Right lung (tissue), 2 donors: ENCODE measurements at regions not wholly inside any gene's neighbourhood (a gene's known extent, or its start where the extent isn't known, plus 50 kb on each side); places are given as distances from the start of the nearest gene placed in this dataset.

Source experiments
- DNase-seq, 2 donors: peaks; one replicate each; pipeline ENCODE4 v3.0.0-alpha.2; 2013

GRCh38 chr13:53691417-53691816 lies 662.8 kb downstream of the OLFM4 start:
- DNase-seq: no peak

- DNase-seq: no peak
These were observed 666.4 kb downstream of the OLFM4 start for GRCh38 chr13:53694814-53695532.

DNA sequence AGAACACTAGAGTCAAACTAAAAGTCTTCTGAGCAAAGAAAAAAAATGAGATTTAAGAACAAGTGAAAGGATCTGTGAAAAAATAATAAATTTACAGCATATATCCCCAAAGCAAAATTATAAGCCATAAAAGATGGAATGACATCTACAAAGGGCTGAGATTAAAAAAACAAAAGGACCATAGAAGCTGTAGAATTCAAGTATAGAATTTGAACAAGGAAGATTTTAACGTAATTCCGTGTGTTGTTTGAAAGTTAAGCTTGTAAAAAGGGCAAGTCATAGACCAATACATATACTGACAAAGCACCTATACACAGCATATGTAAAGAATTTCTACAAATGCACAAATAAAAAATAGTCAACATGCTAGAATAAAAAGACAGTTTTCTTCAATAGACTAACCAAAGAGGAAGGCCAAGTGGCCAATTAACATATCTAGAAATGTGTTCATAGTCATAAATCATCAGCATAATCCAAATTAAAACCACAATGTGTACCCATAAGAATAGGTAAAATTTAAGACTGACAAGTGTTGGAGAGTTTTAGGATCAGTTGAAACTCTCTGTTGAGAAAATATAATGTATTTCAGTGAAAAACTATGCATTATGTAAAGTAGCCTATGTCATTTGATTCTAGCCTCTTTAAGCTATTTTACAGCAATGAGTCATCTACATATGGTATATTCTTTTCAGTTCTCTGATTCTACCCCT lies 674.9 kb downstream of the OLFM4 start:
- no peak for DNase-seq

- no peak for DNase-seq
These were observed 690.7 kb downstream of the OLFM4 start for GRCh38 chr13:53719281-53719680.

- DNase-seq: no peak
These were observed 704.1 kb downstream of the OLFM4 start for GRCh38 chr13:53732664-53733063.

DNA sequence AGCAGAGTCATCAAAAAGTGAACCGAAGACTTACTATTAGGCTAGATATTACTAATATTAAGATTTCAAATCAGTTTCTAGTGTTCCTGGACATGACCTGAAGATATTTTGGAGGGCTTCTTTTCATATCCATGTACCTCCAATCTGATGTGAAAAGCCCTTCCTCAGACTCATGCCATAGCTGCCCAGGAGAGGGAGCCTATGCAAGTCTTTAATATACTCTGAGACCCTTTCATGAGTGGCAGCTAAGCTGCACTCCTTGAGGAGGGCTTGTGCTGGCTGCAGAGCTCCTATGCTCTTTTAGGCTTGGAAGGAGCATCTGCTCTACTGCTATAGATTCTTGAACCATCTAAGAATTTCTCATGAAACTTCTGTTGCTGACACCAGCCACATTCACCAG lies 715.3 kb downstream of the OLFM4 start:
- DNase-seq: no peak

DNA sequence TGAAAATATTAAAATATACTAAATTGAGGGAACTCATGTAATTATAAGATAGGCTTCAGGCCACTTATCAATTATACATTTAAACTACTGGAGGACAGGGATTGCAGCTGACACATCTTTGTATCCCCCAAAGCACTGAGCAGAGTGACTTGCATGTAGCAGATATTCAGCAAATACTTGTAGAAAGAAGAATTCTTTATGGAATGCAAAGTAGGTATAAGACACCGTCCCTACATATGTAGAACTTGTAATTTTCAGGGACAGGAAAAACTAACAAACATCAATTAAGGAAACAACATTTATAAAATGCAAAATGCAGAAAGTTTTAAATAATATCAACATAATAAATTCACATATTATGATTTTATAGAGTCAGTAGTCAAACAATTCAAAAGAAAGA lies 719.2 kb downstream of the OLFM4 start:
- no peak for DNase-seq

DNA sequence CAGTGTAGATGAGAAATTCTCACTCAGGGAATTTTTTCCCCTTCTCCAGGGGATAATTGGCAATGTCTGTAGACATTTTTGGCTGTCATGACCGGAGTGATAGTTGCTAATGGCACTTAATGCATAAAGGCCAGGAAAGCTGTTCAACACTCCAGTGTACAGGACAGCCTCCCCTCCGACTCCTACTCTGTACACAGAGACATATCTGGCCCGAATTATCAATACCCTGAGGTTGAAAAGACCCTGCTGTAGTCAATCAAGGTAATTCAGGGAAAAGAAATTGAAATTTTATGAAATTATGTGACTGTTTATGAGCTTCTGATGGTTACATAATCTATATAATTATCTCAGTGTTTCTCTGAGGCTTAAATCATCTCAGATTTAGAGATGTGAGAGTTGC lies 720.7 kb downstream of the OLFM4 start:
- no peak for DNase-seq

DNA sequence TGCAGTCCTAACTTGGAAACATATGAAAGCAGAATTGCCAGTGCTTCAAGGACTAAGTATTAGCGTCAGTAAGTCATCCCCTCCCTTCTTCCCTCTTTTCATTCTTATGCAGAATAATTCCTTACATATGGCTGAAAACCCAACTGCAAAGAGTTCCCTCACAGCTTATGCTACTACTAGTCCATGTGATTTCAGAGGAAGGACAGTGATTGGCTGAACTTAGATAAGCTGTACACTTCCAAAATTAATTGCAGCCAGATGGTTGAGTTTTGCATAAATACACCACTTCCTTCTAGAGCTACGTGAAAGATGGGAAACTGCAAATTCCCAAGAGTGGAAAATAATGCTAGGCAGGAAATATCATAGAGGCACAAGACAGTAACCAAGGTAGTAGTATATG lies 730.4 kb downstream of the OLFM4 start:
- DNase-seq: no peak

DNA sequence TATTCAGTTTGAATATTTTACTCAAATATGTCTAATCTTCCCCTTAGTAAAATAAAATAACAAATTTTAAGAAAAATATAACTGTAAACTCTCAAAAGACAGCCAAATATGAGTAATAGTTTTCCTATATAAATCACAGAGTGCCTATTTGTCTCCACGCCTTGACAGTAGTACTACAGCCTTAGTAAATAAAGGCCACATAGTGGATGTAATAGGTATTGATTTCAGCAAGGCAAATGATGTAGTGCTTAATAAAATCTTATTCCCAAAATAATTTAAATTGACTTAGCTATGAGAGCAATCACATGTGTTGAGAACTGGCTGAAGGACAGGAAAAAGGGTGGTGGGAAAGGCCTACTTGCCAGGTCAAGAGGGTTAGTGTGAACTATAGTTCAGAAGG lies 747.2 kb downstream of the OLFM4 start:
- no peak for DNase-seq

GRCh38 chr13:53778937-53779336 lies 750.3 kb downstream of the OLFM4 start:
- no peak for DNase-seq

DNA sequence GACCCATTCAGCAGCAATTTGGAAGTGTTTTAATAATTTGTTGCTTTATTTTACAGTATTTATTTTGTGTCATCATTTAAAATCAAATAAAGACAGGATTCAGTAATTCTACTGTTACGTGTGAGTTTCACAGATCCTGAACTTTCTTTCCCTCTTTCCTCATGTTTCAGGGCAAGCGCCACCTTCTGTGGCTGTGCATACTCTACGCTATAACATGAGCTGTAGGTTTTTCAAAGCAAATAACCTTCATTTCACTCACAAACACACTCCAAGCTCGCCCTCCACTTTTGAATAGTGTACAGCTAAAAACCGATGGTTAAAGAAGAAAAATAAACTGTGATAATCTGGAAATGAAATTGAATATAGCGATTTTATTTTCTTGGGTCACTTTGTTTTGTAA lies 753.3 kb downstream of the OLFM4 start:
- DNase-seq: peak; percentile 1 to 7

DNA sequence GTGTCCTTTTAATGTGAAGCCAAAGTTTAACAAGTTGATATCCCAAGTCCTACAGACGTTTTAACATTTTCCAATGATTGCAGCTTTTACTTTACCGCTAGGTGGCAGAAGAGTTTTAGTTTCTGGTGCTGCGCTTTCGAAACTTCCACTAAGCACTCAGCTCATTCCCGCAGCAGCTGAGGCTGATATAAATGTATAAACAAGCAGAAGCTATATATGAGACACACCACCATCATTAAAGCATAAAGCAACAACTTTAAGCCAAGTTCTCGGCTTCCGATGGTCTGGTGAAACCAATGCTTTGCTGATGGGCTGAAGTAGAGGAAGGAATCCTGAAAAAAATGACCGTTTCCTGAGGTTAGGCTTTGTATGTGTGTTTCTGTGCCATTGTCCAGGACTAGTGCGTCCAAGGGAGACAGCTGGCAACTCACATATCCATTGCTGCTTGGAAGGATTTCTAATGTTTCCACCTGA lies 753.9 kb downstream of the OLFM4 start:
- peak; percentile 67 to 82 for DNase-seq

GRCh38 chr13:53783471-53783870 lies 754.9 kb downstream of the OLFM4 start:
- no peak for DNase-seq

GRCh38 chr13:53788286-53788685 lies 759.7 kb downstream of the OLFM4 start:
- DNase-seq: no peak

GRCh38 chr13:53800011-53800410 lies 771.4 kb downstream of the OLFM4 start:
- no peak for DNase-seq

DNA sequence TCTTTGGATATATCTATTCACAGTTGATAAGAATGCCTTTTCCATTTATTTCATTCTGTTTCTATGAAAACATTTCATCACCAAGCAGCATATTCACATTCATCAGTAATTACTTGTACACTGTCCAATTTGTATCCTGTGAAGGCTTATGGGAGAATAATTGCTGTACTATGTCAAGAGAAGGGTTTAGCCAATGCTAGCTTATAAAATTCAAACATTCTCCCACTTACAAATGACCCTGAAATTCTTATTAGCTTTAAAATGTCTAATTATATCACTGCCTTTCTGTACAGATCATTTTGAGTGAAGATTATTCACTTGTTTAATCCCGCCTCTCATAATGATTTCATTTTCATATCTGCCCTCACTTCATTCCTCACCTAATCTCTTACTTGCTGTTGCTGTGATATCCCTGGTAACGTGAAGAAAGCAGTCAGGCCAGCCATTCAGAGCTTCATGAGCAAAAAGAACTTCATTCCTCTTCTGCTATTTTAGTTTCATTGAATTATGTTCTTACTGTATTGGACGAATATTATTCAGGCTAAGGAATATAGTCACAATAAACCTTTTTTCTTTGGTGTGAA lies 778.7 kb downstream of the OLFM4 start:
- peak; percentile 42 to 55 for DNase-seq

GRCh38 chr13:53821632-53822031 lies 793.0 kb downstream of the OLFM4 start:
- no peak for DNase-seq

DNA sequence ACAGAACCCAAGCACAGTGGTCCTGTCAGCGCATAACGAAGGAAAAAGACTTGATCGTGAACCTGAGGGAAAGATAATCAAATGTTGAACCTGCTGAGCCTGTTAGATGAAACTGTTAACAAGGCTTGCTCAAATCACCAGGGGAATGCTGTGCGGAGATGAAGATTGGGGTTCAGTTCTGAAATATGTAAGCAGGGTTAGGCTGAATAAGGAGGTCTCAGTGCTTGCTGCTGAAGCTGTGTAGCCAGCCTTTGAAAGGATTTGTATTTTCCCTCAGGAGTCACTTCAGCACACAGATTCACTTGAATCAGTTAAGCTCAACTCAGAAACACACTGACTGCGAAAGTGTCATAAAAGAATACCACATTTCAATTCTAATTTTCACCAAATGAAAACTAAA lies 793.5 kb downstream of the OLFM4 start:
- DNase-seq: no peak

- DNase-seq: no peak
These were observed 810.8 kb downstream of the OLFM4 start for GRCh38 chr13:53839461-53839860.

DNA sequence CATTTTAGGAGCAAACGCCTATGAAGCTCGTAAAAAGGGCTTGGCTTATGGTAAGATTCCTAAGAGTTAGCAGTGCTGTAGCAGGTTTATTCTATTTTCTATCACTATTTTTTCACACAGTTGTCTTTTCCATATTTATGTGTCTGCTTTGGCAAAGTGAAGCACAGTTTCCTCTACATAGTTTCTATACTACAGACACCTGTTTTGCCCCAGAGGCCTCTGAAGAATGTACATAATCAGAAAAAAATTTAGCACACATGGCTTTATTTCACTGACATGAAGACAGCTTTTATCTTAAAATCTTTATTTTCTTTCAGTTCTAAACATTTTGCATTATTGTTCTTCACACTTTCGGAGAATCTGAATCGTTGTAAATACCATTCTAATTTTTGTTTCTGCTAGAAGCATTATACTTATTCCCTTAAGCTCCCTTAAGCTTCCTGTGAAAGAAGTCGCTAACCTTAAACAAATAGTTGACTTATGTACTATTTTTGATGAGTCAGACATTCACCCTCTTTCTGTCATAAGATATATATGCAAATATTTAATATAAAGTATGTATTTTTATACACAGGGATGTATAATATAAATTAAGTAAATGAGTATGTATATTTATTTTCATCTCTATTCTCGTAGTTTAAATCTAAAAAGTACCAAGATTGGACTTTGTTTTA lies 816.0 kb downstream of the OLFM4 start:
- no peak for DNase-seq

- no peak for DNase-seq
These were observed 818.9 kb downstream of the OLFM4 start for GRCh38 chr13:53847502-53847901.
